LNCAP (cell line): ENCODE measurements at regions not wholly inside any gene's neighbourhood (a gene's known extent, or its start where the extent isn't known, plus 50 kb on each side); places are given as distances from the start of the nearest gene placed in this dataset.

Experiments
- TF ChIP-seq, protein P1 (sequence below): fragments of 450-650 bp; IDR thresholded peaks from 2 replicates; pipeline ENCODE4 v1.5.1; 2017; ENCODE audit warnings: mild to moderate bottlenecking

DNA sequence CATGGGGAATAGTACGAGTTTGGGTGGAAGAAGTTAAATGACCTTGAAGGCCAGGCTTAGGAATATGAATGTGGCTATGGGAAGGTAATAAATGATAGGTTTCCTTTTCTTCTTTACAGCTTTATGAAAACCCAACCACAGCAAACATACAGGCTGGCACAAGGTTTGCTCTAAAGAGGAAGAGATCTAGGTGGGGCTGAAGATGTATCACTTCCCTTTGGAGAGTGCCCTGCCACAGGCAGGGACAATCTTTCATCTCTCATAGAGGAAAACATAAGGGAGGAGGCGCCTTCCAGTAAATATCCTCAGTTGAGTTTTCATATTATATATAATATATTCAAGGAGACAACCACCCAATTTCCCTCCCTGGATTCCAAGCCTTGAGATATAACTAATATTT is 72.9 kb upstream of the FRMD6 start:
- TF ChIP-seq, protein P1, sequence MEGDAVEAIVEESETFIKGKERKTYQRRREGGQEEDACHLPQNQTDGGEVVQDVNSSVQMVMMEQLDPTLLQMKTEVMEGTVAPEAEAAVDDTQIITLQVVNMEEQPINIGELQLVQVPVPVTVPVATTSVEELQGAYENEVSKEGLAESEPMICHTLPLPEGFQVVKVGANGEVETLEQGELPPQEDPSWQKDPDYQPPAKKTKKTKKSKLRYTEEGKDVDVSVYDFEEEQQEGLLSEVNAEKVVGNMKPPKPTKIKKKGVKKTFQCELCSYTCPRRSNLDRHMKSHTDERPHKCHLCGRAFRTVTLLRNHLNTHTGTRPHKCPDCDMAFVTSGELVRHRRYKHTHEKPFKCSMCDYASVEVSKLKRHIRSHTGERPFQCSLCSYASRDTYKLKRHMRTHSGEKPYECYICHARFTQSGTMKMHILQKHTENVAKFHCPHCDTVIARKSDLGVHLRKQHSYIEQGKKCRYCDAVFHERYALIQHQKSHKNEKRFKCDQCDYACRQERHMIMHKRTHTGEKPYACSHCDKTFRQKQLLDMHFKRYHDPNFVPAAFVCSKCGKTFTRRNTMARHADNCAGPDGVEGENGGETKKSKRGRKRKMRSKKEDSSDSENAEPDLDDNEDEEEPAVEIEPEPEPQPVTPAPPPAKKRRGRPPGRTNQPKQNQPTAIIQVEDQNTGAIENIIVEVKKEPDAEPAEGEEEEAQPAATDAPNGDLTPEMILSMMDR, result no peak

- TF ChIP-seq, protein P1, result no peak
Observed at GRCh38 chr14:51581017-51581881, 70.5 kb upstream of the FRMD6 start.

GRCh38 chr14:51582437-51582836 is 69.3 kb upstream of the FRMD6 start:
- TF ChIP-seq, protein P1, result no peak

GRCh38 chr14:51585055-51585454 is 66.7 kb upstream of the FRMD6 start:
- TF ChIP-seq, protein P1, result no peak

- TF ChIP-seq, protein P1, result no peak
Observed at GRCh38 chr14:51592836-51593235, 58.9 kb upstream of the FRMD6 start.

GRCh38 chr14:51593397-51593796 is 58.3 kb upstream of the FRMD6 start:
- TF ChIP-seq, protein P1, result no peak

- TF ChIP-seq, protein P1, result no peak
Observed at GRCh38 chr14:51595881-51596455, 55.7 kb upstream of the FRMD6 start.
